ENCODE measurements at regions not wholly inside any gene's neighbourhood (a gene's known extent, or its start where the extent isn't known, plus 50 kb on each side); places are given as distances from the start of the nearest gene placed in this dataset.

- Mint-ChIP-seq H3K4me1 (peaks cover 6 to 10% of the 10 kb centered on the region in 2 donors), H3K9me3 (no peaks in the 10 kb centered on the region), H3K27ac (no peak overlapping the region), H3K27me3 (ENCODE audit: low read depth in 2 of 2) (peaks cover 17 to 34% of the 10 kb centered on the region in 2 donors), H3K36me3 (no peaks in the 10 kb centered on the region), H3K4me3 (no peak overlapping the region)
- Histone ChIP-seq H3K4me1 (ENCODE audit: control insufficient read depth, insufficient read depth, low read length) (peaks cover 7% of the 10 kb centered on the region), H3K9me3 (ENCODE audit: control insufficient read depth, insufficient read depth, low read length) (no peaks in the 10 kb centered on the region), H3K4me3 (ENCODE audit: low read length) (no peak overlapping the region), H3K27me3 (ENCODE audit: control insufficient read depth, insufficient read depth, low read length) (no peaks in the 10 kb centered on the region), H3K36me3 (ENCODE audit: control insufficient read depth, insufficient read depth, low read length) (no peaks in the 10 kb centered on the region), H3K27ac (ENCODE audit: low read length) (no peak overlapping the region)
- intact Hi-C loops (cut with micrococcal nuclease): no loop called here
- DNase-seq (no peak), ATAC-seq (no peak)
- WGBS (ENCODE audit: insufficient coverage): 68% methylated on average over 2 of the region's 2 CpGs
- TF ChIP-seq CTCF (IDR thresholded peaks at IDR 0.05): no peak
These were observed 54.5 kb upstream of the PDZD8 start for GRCh38 chr10:117429643-117430265.

GRCh38 chr10:117427356-117427755, 52.1 kb upstream of the PDZD8 start:
- no peaks in the 10 kb centered on the region for H3K4me1 Mint-ChIP-seq
- TF ChIP-seq CTCF (IDR thresholded peaks at IDR 0.05): no peak
- peaks cover 3 to 14% of the 10 kb centered on the region in 2 donors for H3K27me3 Mint-ChIP-seq (ENCODE audit: low read depth in 2 of 2)
- Histone ChIP-seq H3K36me3 (ENCODE audit: control insufficient read depth, insufficient read depth, low read length) (no peaks in the 10 kb centered on the region), H3K9me3 (ENCODE audit: control insufficient read depth, insufficient read depth, low read length) (no peaks in the 10 kb centered on the region), H3K4me3 (ENCODE audit: low read length) (no peak overlapping the region), H3K27ac (ENCODE audit: low read length) (no peak overlapping the region), H3K27me3 (ENCODE audit: control insufficient read depth, insufficient read depth, low read length) (no peaks in the 10 kb centered on the region), H3K4me1 (ENCODE audit: control insufficient read depth, insufficient read depth, low read length) (peaks cover 1% of the 10 kb centered on the region)
- H3K27ac Mint-ChIP-seq: no peak overlapping the region
- ATAC-seq (no peak), DNase-seq (no peak)
- H3K4me3 Mint-ChIP-seq: no peak overlapping the region
- WGBS (ENCODE audit: insufficient coverage): 68% methylated on average over 4 of the region's 4 CpGs
- H3K36me3 Mint-ChIP-seq: no peaks in the 10 kb centered on the region
- H3K9me3 Mint-ChIP-seq: no peaks in the 10 kb centered on the region
- intact Hi-C loops (cut with micrococcal nuclease): no loop called here

GRCh38 chr10:117425974-117426566, 50.8 kb upstream of the PDZD8 start:
- Mint-ChIP-seq H3K27me3 (ENCODE audit: low read depth in 2 of 2) (peaks cover 1 to 5% of the 10 kb centered on the region in 2 donors), H3K27ac (no peak overlapping the region)

More at GRCh38 chr10:117425974-117426566, 50.8 kb upstream of the PDZD8 start:
- H3K36me3 ChIP-seq (ENCODE audit: control insufficient read depth, insufficient read depth, low read length): no peaks in the 10 kb centered on the region
- no peak for TF ChIP-seq CTCF (IDR thresholded peaks at IDR 0.05)
- H3K4me1 ChIP-seq (ENCODE audit: control insufficient read depth, insufficient read depth, low read length): no peaks in the 10 kb centered on the region
- no peaks in the 10 kb centered on the region for H3K9me3 ChIP-seq (ENCODE audit: control insufficient read depth, insufficient read depth, low read length)
- no peak overlapping the region for H3K27ac ChIP-seq (ENCODE audit: low read length)
- Mint-ChIP-seq H3K4me1 (no peaks in the 10 kb centered on the region), H3K4me3 (no peak overlapping the region), H3K36me3 (no peaks in the 10 kb centered on the region), H3K9me3 (no peaks in the 10 kb centered on the region)
- DNase-seq (no peak), ATAC-seq (no peak)
- WGBS (ENCODE audit: insufficient coverage): 83% methylated on average over 5 of the region's 5 CpGs
- intact Hi-C loops (cut with micrococcal nuclease): no loop called here
- no peak overlapping the region for H3K4me3 ChIP-seq (ENCODE audit: low read length)
- no peaks in the 10 kb centered on the region for H3K27me3 ChIP-seq (ENCODE audit: control insufficient read depth, insufficient read depth, low read length)

Measured in natural killer cell (primary cell).